ENCODE measurements at regions not wholly inside any gene's neighbourhood (a gene's known extent, or its start where the extent isn't known, plus 50 kb on each side); places are given as distances from the start of the nearest gene placed in this dataset.

GRCh38 chr12:60148109-60148508, 552.3 kb downstream of the SLC16A7 start:
- Histone ChIP-seq H3K9ac (ENCODE audit: low read depth in 2 of 2, low read length in 2 of 2) (no peak overlapping the region), H3K4me1 (no peaks in the 10 kb centered on the region), H3K27me3 (no peaks in the 10 kb centered on the region), H3K27ac (no peak overlapping the region), H3K4me3 (no peak overlapping the region), H3K36me3 (no peaks in the 10 kb centered on the region), H3K9me3 (no peaks in the 10 kb centered on the region)
- TF ChIP-seq CTCF (IDR thresholded peaks at IDR 0.05) = no peak
- intact Hi-C loops (cut with DNase I) = no loop called here
- no peak for DNase-seq

- H3K4me1 ChIP-seq = no peaks in the 10 kb centered on the region
- no peak overlapping the region for H3K9ac ChIP-seq (ENCODE audit: low read depth in 2 of 2, low read length in 2 of 2)
- intact Hi-C loops (cut with DNase I) = no loop called here
- H3K36me3 ChIP-seq = no peaks in the 10 kb centered on the region
- H3K27ac ChIP-seq = no peak overlapping the region
- DNase-seq = no peak
- H3K9me3 ChIP-seq = no peaks in the 10 kb centered on the region
- no peaks in the 10 kb centered on the region for H3K27me3 ChIP-seq
- no peak overlapping the region for H3K4me3 ChIP-seq
- TF ChIP-seq CTCF (IDR thresholded peaks at IDR 0.05) = no peak
These were observed 553.0 kb downstream of the SLC16A7 start for GRCh38 chr12:60148831-60149230.

GRCh38 chr12:60152756-60153155, 556.9 kb downstream of the SLC16A7 start:
- no peaks in the 10 kb centered on the region for H3K27me3 ChIP-seq
- no peak for TF ChIP-seq CTCF (IDR thresholded peaks at IDR 0.05)
- H3K9ac ChIP-seq (ENCODE audit: low read depth in 2 of 2, low read length in 2 of 2) = no peak overlapping the region
- intact Hi-C loops (cut with DNase I) = no loop called here
- no peaks in the 10 kb centered on the region for H3K9me3 ChIP-seq
- DNase-seq = no peak
- no peaks in the 10 kb centered on the region for H3K36me3 ChIP-seq
- H3K4me1 ChIP-seq = no peaks in the 10 kb centered on the region
- no peak overlapping the region for H3K27ac ChIP-seq
- H3K4me3 ChIP-seq = no peak overlapping the region

GRCh38 chr12:60159761-60160160, 563.9 kb downstream of the SLC16A7 start:
- no peak overlapping the region for H3K27ac ChIP-seq
- no peak overlapping the region for H3K9ac ChIP-seq (ENCODE audit: low read depth in 2 of 2, low read length in 2 of 2)
- H3K4me1 ChIP-seq = no peaks in the 10 kb centered on the region
- TF ChIP-seq CTCF (IDR thresholded peaks at IDR 0.05) = no peak
- no peaks in the 10 kb centered on the region for H3K36me3 ChIP-seq
- no peaks in the 10 kb centered on the region for H3K27me3 ChIP-seq
- H3K9me3 ChIP-seq = no peaks in the 10 kb centered on the region
- H3K4me3 ChIP-seq = no peak overlapping the region
- intact Hi-C loops (cut with DNase I) = no loop called here
- no peak for DNase-seq

GRCh38 chr12:60162988-60163720, 567.3 kb downstream of the SLC16A7 start:
- no peak for TF ChIP-seq CTCF (IDR thresholded peaks at IDR 0.05)
- H3K27ac ChIP-seq = no peak overlapping the region

More at GRCh38 chr12:60162988-60163720, 567.3 kb downstream of the SLC16A7 start:
- H3K4me1 ChIP-seq = no peaks in the 10 kb centered on the region
- H3K4me3 ChIP-seq = no peak overlapping the region
- intact Hi-C loops (cut with DNase I) = no loop called here
- DNase-seq = no peak
- no peak overlapping the region for H3K9ac ChIP-seq (ENCODE audit: low read depth in 2 of 2, low read length in 2 of 2)
- H3K27me3 ChIP-seq = no peaks in the 10 kb centered on the region
- no peaks in the 10 kb centered on the region for H3K9me3 ChIP-seq
- H3K36me3 ChIP-seq = no peaks in the 10 kb centered on the region

Measured in colonic mucosa (tissue), 4 donors.